Caco-2 (cell line): ENCODE measurements at regions not wholly inside any gene's neighbourhood (a gene's known extent, or its start where the extent isn't known, plus 50 kb on each side); places are given as distances from the start of the nearest gene placed in this dataset.

Experiments used
- BruUV-seq: library from RNA; stranded (reverse); fragments of 400-500 nt; replicated peaks from 2 replicates; lab custom pipeline; 2021; lab: Mats Ljungman, UMichigan
- CTCF ChIA-PET: fragments of 300-600 bp; sonication (Branson Sonifier 250); formaldehyde crosslinking; loops from one replicate; lab custom pipeline; 2022; ENCODE audit warnings: antibody characterized with exemption; lab: Charles Lee
- POLR2A ChIA-PET: fragments of 300-600 bp; sonication (Branson Sonifier 250); formaldehyde crosslinking; loops from one replicate; lab custom pipeline; 2022; ENCODE audit warnings: antibody characterized with exemption; lab: Charles Lee
- DNase-seq, 2 experiments: peaks; one replicate each; pipeline versions ENCODE4 v3.0.0 to v3.0.0-alpha.2; 2020 to 2022
- H3K27me3 ChIP-seq: replicated peaks from 2 replicates; pipeline ENCODE4 v1.6.0; 2011; ENCODE audit warnings: low read length; ENCODE audit not compliant: control insufficient read depth, insufficient read depth
- H3K36me3 ChIP-seq: 2 replicates; pipeline ENCODE4 v1.5.1; 2011; ENCODE audit warnings: low read length; ENCODE audit not compliant: control insufficient read depth, insufficient read depth
- H3K4me1 ChIP-seq: fragments of 250-450 bp; sonication (Bioruptor Pico); 2 replicates; pipeline ENCODE4 v1.5.1; 2020; ENCODE audit warnings: mild to moderate bottlenecking
- H3K4me3 ChIP-seq: 2 replicates; pipeline ENCODE4 v1.5.1; 2011; ENCODE audit warnings: low read depth, mild to moderate bottlenecking, control low read depth, low read length
- H3K9me3 ChIP-seq: fragments of 250-450 bp; sonication (Bioruptor Pico); 2 replicates; pipeline ENCODE4 v1.5.1; 2020; ENCODE audit warnings: mild to moderate bottlenecking, moderate library complexity
- H3K27ac Mint-ChIP-seq: one replicate; pipeline ENCODE4 v1.8.0; 2022; ENCODE audit warnings: mixed read lengths; ENCODE audit not compliant: unreplicated experiment
- H3K27me3 Mint-ChIP-seq: one replicate; pipeline ENCODE4 v1.8.0; 2022; ENCODE audit warnings: mixed read lengths; ENCODE audit not compliant: insufficient read depth, unreplicated experiment
- H3K36me3 Mint-ChIP-seq: one replicate; pipeline ENCODE4 v1.8.0; 2022; ENCODE audit warnings: mild to moderate bottlenecking, mixed read lengths; ENCODE audit not compliant: insufficient read depth, unreplicated experiment
- H3K4me1 Mint-ChIP-seq: one replicate; pipeline ENCODE4 v1.8.0; 2022; ENCODE audit warnings: low read depth, mixed read lengths; ENCODE audit not compliant: unreplicated experiment
- H3K4me3 Mint-ChIP-seq: one replicate; pipeline ENCODE4 v1.8.0; 2022; ENCODE audit warnings: mild to moderate bottlenecking, moderate library complexity, mixed read lengths; ENCODE audit not compliant: unreplicated experiment
- H3K9me3 Mint-ChIP-seq: one replicate; pipeline ENCODE4 v1.8.0; 2022; ENCODE audit warnings: mixed read lengths; ENCODE audit not compliant: unreplicated experiment
- CTCF ChIP-seq, 2 experiments: fragments of 200-600 bp in 1 of 2; IDR thresholded peaks; 1 replicate in 1 of 2; 2 replicates in 1 of 2; pipeline versions ENCODE4 v1.5.1 to v1.8.0; 2011 to 2022; ENCODE audit warnings: antibody characterized with exemption in 1 of 2, control low read depth in 1 of 2, inconsistent platforms in 1 of 2, low read depth in 1 of 2, low read length in 1 of 2, mild to moderate bottlenecking in 1 of 2, moderate library complexity in 1 of 2; ENCODE audit not compliant: insufficient read depth in 1 of 2, severe bottlenecking in 1 of 2, unreplicated experiment in 1 of 2
- intact Hi-C: fragments of 100-400 bp; cut with micrococcal nuclease; formaldehyde crosslinking; loops from one replicate; pipeline ENCODE4 v1.10.0; 2022; ENCODE audit not compliant: unreplicated experiment

GRCh38 chr4:29326816-29327215 lies 1393.4 kb upstream of the PCDH7 start:
- Mint-ChIP-seq H3K36me3 (no peaks in the 10 kb centered on the region), H3K4me3 (no peak overlapping the region), H3K27me3 (no peaks in the 10 kb centered on the region), H3K9me3 (no peaks in the 10 kb centered on the region), H3K4me1 (no peaks in the 10 kb centered on the region), H3K27ac (no peak overlapping the region)
- DNase-seq, result no peak
- no peak overlapping the region for H3K4me3 ChIP-seq
- intact Hi-C loops, result no loop called here
- no peaks in the 10 kb centered on the region for H3K9me3 ChIP-seq
- no TSS peak for BruUV-seq
- H3K4me1 ChIP-seq, result no peaks in the 10 kb centered on the region
- H3K36me3 ChIP-seq, result no peaks in the 10 kb centered on the region
- TF ChIP-seq CTCF (IDR thresholded peaks at IDR 0.05; ENCODE audit: insufficient read depth in 1 of 2, low read depth in 1 of 2, low read length in 1 of 2, severe bottlenecking in 1 of 2, unreplicated experiment in 1 of 2), result no peak
- no peaks in the 10 kb centered on the region for H3K27me3 ChIP-seq
- CTCF ChIA-PET, result no interaction called here
- POLR2A ChIA-PET, result no interaction called here

GRCh38 chr4:29336861-29337260 lies 1383.3 kb upstream of the PCDH7 start:
- Histone ChIP-seq H3K9me3 (no peaks in the 10 kb centered on the region; the same call in 1 of the 2 replicates), H3K27me3 (no peaks in the 10 kb centered on the region), H3K36me3 (no peaks in the 10 kb centered on the region), H3K4me3 (no peak overlapping the region), H3K4me1 (no peaks in the 10 kb centered on the region)
- no peak for TF ChIP-seq CTCF (IDR thresholded peaks at IDR 0.05; ENCODE audit: insufficient read depth in 1 of 2, low read depth in 1 of 2, low read length in 1 of 2, severe bottlenecking in 1 of 2, unreplicated experiment in 1 of 2)
- no TSS peak for BruUV-seq
- H3K27me3 Mint-ChIP-seq, result peaks cover 2% of the 10 kb centered on the region
- POLR2A ChIA-PET, result no interaction called here
- CTCF ChIA-PET, result no interaction called here
- H3K36me3 Mint-ChIP-seq, result no peaks in the 10 kb centered on the region
- H3K4me3 Mint-ChIP-seq, result no peak overlapping the region
- no peak overlapping the region for H3K27ac Mint-ChIP-seq
- no peaks in the 10 kb centered on the region for H3K9me3 Mint-ChIP-seq
- H3K4me1 Mint-ChIP-seq, result no peaks in the 10 kb centered on the region
- intact Hi-C loops, result no loop called here
- no peak for DNase-seq

- Mint-ChIP-seq H3K4me1 (no peaks in the 10 kb centered on the region), H3K4me3 (no peak overlapping the region), H3K36me3 (no peaks in the 10 kb centered on the region), H3K9me3 (no peaks in the 10 kb centered on the region), H3K27me3 (no peaks in the 10 kb centered on the region), H3K27ac (no peak overlapping the region)
- ChIA-PET POLR2A (no interaction called here), CTCF (no interaction called here)
- H3K36me3 ChIP-seq, result no peaks in the 10 kb centered on the region
- TF ChIP-seq CTCF (IDR thresholded peaks at IDR 0.05; ENCODE audit: insufficient read depth in 1 of 2, low read depth in 1 of 2, low read length in 1 of 2, severe bottlenecking in 1 of 2, unreplicated experiment in 1 of 2), result no peak
- H3K4me3 ChIP-seq, result no peak overlapping the region
- no peak for DNase-seq
- no peaks in the 10 kb centered on the region for H3K4me1 ChIP-seq
- no TSS peak for BruUV-seq
- H3K9me3 ChIP-seq, result no peaks in the 10 kb centered on the region
- intact Hi-C loops, result no loop called here
- H3K27me3 ChIP-seq, result no peaks in the 10 kb centered on the region
Observed at GRCh38 chr4:29372971-29373370, 1347.2 kb upstream of the PCDH7 start.
